GM12872 (cell line): ENCODE measurements at regions not wholly inside any gene's neighbourhood (a gene's known extent, or its start where the extent isn't known, plus 50 kb on each side); places are given as distances from the start of the nearest gene placed in this dataset.
A peak's percentile ranks its signal among the peaks of the same experiment; 100 is the strongest.

Experiments used
- CTCF ChIP-seq: IDR thresholded peaks from 3 replicates; pipeline ENCODE4 v1.5.1; 2011; ENCODE audit warnings: low read depth, mild to moderate bottlenecking, low read length, moderate library complexity; ENCODE audit not compliant: insufficient read depth

GRCh38 chr12:124502379-124502778 is 65.0 kb downstream of the NCOR2 start:
- TF ChIP-seq CTCF: no peak

- no peak for TF ChIP-seq CTCF
These were observed 65.6 kb downstream of the NCOR2 start for GRCh38 chr12:124501827-124502226.

GRCh38 chr12:124501112-124501561 is 66.3 kb downstream of the NCOR2 start:
- TF ChIP-seq CTCF: no peak

- no peak for TF ChIP-seq CTCF
These were observed 67.5 kb downstream of the NCOR2 start for GRCh38 chr12:124499898-124500244.

GRCh38 chr12:124499190-124499753 is 68.1 kb downstream of the NCOR2 start:
- 0 out of 3 replicates have a peak, but pooled peaks have one; percentile 13 for TF ChIP-seq CTCF

GRCh38 chr12:124498275-124499189 is 68.9 kb downstream of the NCOR2 start:
- no peak for TF ChIP-seq CTCF

- TF ChIP-seq CTCF: no peak
These were observed 69.8 kb downstream of the NCOR2 start for GRCh38 chr12:124497658-124498057.
